CD4-positive, CD25-positive, alpha-beta regulatory T cell (primary cell): ENCODE measurements at regions not wholly inside any gene's neighbourhood (a gene's known extent, or its start where the extent isn't known, plus 50 kb on each side); places are given as distances from the start of the nearest gene placed in this dataset.

Experiments used
- ATAC-seq, 2 donors: fragments of 150-1000 bp; cut with Tn5 transposase; one replicate each; pipeline ENCODE4 v1.10.0; 2021; ENCODE audit warnings: low read depth in 2 of 2, moderate number of reproducible peaks in 2 of 2, moderate library complexity in 1 of 2
- DNase-seq, 3 donors: peaks; one replicate each; pipeline versions ENCODE4 v3.0.0 to v3.0.0-alpha.2; 2012 to 2022; ENCODE audit warnings: mixed read lengths in 1 of 3
- H3K27ac ChIP-seq: one replicate; pipeline ENCODE4 v1.7.0; 2013; ENCODE audit warnings: mild to moderate bottlenecking, low read length; ENCODE audit not compliant: insufficient read depth, poor library complexity, severe bottlenecking
- H3K27me3 ChIP-seq: one replicate; pipeline ENCODE4 v1.7.0; 2013; ENCODE audit warnings: low read length; ENCODE audit not compliant: control insufficient read depth, insufficient read depth
- H3K36me3 ChIP-seq: one replicate; pipeline ENCODE4 v1.7.0; 2013; ENCODE audit warnings: mild to moderate bottlenecking, low read length, moderate library complexity; ENCODE audit not compliant: control insufficient read depth, insufficient read depth
- H3K4me1 ChIP-seq: 2 replicates; pipeline ENCODE4 v1.7.0; 2013; ENCODE audit warnings: mild to moderate bottlenecking, low read length; ENCODE audit not compliant: insufficient read depth, control insufficient read depth, poor library complexity, severe bottlenecking
- H3K4me3 ChIP-seq: one replicate; pipeline ENCODE4 v1.7.0; 2013; ENCODE audit warnings: low read depth, mild to moderate bottlenecking, low read length, moderate library complexity
- H3K9me3 ChIP-seq, 2 experiments: 1 replicate in 1 of 2; 2 replicates in 1 of 2; pipeline ENCODE4 v1.7.0; 2013; ENCODE audit warnings: low read length in 2 of 2, mild to moderate bottlenecking in 1 of 2, moderate library complexity in 1 of 2; ENCODE audit not compliant: control insufficient read depth in 2 of 2
- H3K27ac Mint-ChIP-seq, 3 donors: one replicate each; pipeline ENCODE4 v1.8.0; 2020 to 2022; ENCODE audit warnings: mild to moderate bottlenecking in 3 of 3, mixed read lengths in 3 of 3, moderate library complexity in 2 of 3
- H3K27me3 Mint-ChIP-seq: one replicate; pipeline ENCODE4 v1.8.0; 2022; ENCODE audit warnings: mild to moderate bottlenecking, mixed read lengths
- H3K36me3 Mint-ChIP-seq: one replicate; pipeline ENCODE4 v1.8.0; 2020; ENCODE audit warnings: mixed read lengths
- H3K4me1 Mint-ChIP-seq, 4 donors: one replicate each; pipeline ENCODE4 v1.8.0; 2020 to 2022; ENCODE audit warnings: mixed read lengths in 4 of 4, mild to moderate bottlenecking in 1 of 4
- H3K4me3 Mint-ChIP-seq, 4 donors: one replicate each; pipeline ENCODE4 v1.8.0; 2020 to 2022; ENCODE audit warnings: mild to moderate bottlenecking in 4 of 4, mixed read lengths in 4 of 4, moderate library complexity in 3 of 4
- H3K9me3 Mint-ChIP-seq, 7 donors: one replicate each; pipeline ENCODE4 v1.8.0; 2020 to 2022; ENCODE audit warnings: mixed read lengths in 7 of 7, mild to moderate bottlenecking in 3 of 7, moderate library complexity in 2 of 7

GRCh38 chr15:69515508-69515907 lies 62.9 kb downstream of the RPLP1 start:
- DNase-seq, result no peak
- peaks cover 17% of the 10 kb centered on the region for H3K27me3 Mint-ChIP-seq

GRCh38 chr15:69515926-69516325 lies 63.3 kb downstream of the RPLP1 start:
- H3K36me3 ChIP-seq, result no peaks in the 10 kb centered on the region
- H3K36me3 Mint-ChIP-seq, result no peaks in the 10 kb centered on the region
- no peaks in the 10 kb centered on the region for H3K9me3 ChIP-seq
- ATAC-seq (no peak), DNase-seq (no peak)
- peaks cover 0 to 2% (median 0%) of the 10 kb centered on the region in 7 donors for H3K9me3 Mint-ChIP-seq
- no peak overlapping the region for H3K27ac Mint-ChIP-seq
- no peak overlapping the region for H3K4me3 Mint-ChIP-seq
- no peak overlapping the region for H3K4me3 ChIP-seq
- H3K4me1 Mint-ChIP-seq, result no peaks in the 10 kb centered on the region
- H3K4me1 ChIP-seq, result no peaks in the 10 kb centered on the region
- H3K27me3 Mint-ChIP-seq, result peaks cover 18% of the 10 kb centered on the region
- H3K27ac ChIP-seq, result no peak overlapping the region
- peaks cover 9% of the 10 kb centered on the region for H3K27me3 ChIP-seq

More at GRCh38 chr15:69515508-69515907, 62.9 kb downstream of the RPLP1 start:
- Histone ChIP-seq H3K4me3 (no peak overlapping the region), H3K9me3 (no peaks in the 10 kb centered on the region), H3K4me1 (no peaks in the 10 kb centered on the region), H3K27me3 (peaks cover 9% of the 10 kb centered on the region), H3K27ac (no peak overlapping the region), H3K36me3 (no peaks in the 10 kb centered on the region)
- Mint-ChIP-seq H3K9me3 (peaks cover 0 to 2% (median 0%) of the 10 kb centered on the region in 7 donors), H3K4me3 (no peak overlapping the region), H3K27ac (no peak overlapping the region), H3K4me1 (no peaks in the 10 kb centered on the region), H3K36me3 (no peaks in the 10 kb centered on the region)
- no peak for ATAC-seq

- no peak overlapping the region for H3K4me3 Mint-ChIP-seq
- H3K9me3 ChIP-seq, result no peaks in the 10 kb centered on the region
- H3K9me3 Mint-ChIP-seq, result peaks cover 0 to 2% (median 0%) of the 10 kb centered on the region in 7 donors
- H3K36me3 ChIP-seq, result no peaks in the 10 kb centered on the region
- H3K27me3 Mint-ChIP-seq, result peaks cover 15% of the 10 kb centered on the region
- no peaks in the 10 kb centered on the region for H3K36me3 Mint-ChIP-seq
- no peaks in the 10 kb centered on the region for H3K4me1 ChIP-seq
- DNase-seq (no peak), ATAC-seq (no peak)
- H3K27ac Mint-ChIP-seq, result no peak overlapping the region
- no peak overlapping the region for H3K27ac ChIP-seq
- H3K27me3 ChIP-seq, result peaks cover 7% of the 10 kb centered on the region
- H3K4me1 Mint-ChIP-seq, result no peaks in the 10 kb centered on the region
- H3K4me3 ChIP-seq, result no peak overlapping the region
Observed at GRCh38 chr15:69517052-69517451, 64.4 kb downstream of the RPLP1 start.

GRCh38 chr15:69518806-69519205 lies 66.2 kb downstream of the RPLP1 start:
- Mint-ChIP-seq H3K36me3 (no peaks in the 10 kb centered on the region), H3K27me3 (peaks cover 15% of the 10 kb centered on the region), H3K9me3 (peaks cover 0 to 2% (median 0%) of the 10 kb centered on the region in 7 donors), H3K4me3 (no peak overlapping the region), H3K27ac (no peak overlapping the region), H3K4me1 (no peaks in the 10 kb centered on the region)
- no peak overlapping the region for H3K27ac ChIP-seq
- H3K4me3 ChIP-seq, result no peak overlapping the region
- H3K36me3 ChIP-seq, result no peaks in the 10 kb centered on the region
- DNase-seq, result no peak
- peaks cover 7% of the 10 kb centered on the region for H3K27me3 ChIP-seq
- no peak for ATAC-seq
- H3K4me1 ChIP-seq, result no peaks in the 10 kb centered on the region
- no peaks in the 10 kb centered on the region for H3K9me3 ChIP-seq

GRCh38 chr15:69520067-69520466 lies 67.4 kb downstream of the RPLP1 start:
- H3K27me3 ChIP-seq, result peaks cover 3% of the 10 kb centered on the region
- DNase-seq, result no peak
- no peaks in the 10 kb centered on the region for H3K36me3 ChIP-seq
- H3K27me3 Mint-ChIP-seq, result peaks cover 16% of the 10 kb centered on the region
- no peak overlapping the region for H3K4me3 Mint-ChIP-seq
- H3K36me3 Mint-ChIP-seq, result no peaks in the 10 kb centered on the region
- no peak overlapping the region for H3K27ac Mint-ChIP-seq
- H3K4me3 ChIP-seq, result no peak overlapping the region
- no peak overlapping the region for H3K27ac ChIP-seq
- no peaks in the 10 kb centered on the region for H3K4me1 ChIP-seq
- H3K4me1 Mint-ChIP-seq, result no peaks in the 10 kb centered on the region
- peaks cover 0 to 2% (median 0%) of the 10 kb centered on the region in 7 donors for H3K9me3 Mint-ChIP-seq
- no peaks in the 10 kb centered on the region for H3K9me3 ChIP-seq
- ATAC-seq, result no peak

- Histone ChIP-seq H3K4me3 (no peak overlapping the region), H3K27me3 (peaks cover 2% of the 10 kb centered on the region), H3K9me3 (no peaks in the 10 kb centered on the region), H3K36me3 (no peaks in the 10 kb centered on the region), H3K27ac (no peak overlapping the region), H3K4me1 (no peaks in the 10 kb centered on the region)
- ATAC-seq (no peak), DNase-seq (no peak)
- Mint-ChIP-seq H3K9me3 (no peaks in the 10 kb centered on the region), H3K27me3 (peaks cover 21% of the 10 kb centered on the region), H3K36me3 (no peaks in the 10 kb centered on the region), H3K4me1 (no peaks in the 10 kb centered on the region), H3K4me3 (no peak overlapping the region), H3K27ac (no peak overlapping the region)
Observed at GRCh38 chr15:69522361-69522760, 69.7 kb downstream of the RPLP1 start.

- no peaks in the 10 kb centered on the region for H3K9me3 Mint-ChIP-seq
- Histone ChIP-seq H3K4me3 (no peak overlapping the region), H3K36me3 (no peaks in the 10 kb centered on the region), H3K27me3 (peaks cover 2% of the 10 kb centered on the region), H3K27ac (no peak overlapping the region), H3K4me1 (no peaks in the 10 kb centered on the region), H3K9me3 (no peaks in the 10 kb centered on the region)
- no peaks in the 10 kb centered on the region for H3K4me1 Mint-ChIP-seq
- no peak overlapping the region for H3K27ac Mint-ChIP-seq
- peak; percentile 5 to 49 (median 22) for DNase-seq
- no peak overlapping the region for H3K4me3 Mint-ChIP-seq
- no peaks in the 10 kb centered on the region for H3K36me3 Mint-ChIP-seq
- H3K27me3 Mint-ChIP-seq, result peaks cover 21% of the 10 kb centered on the region
- no peak for ATAC-seq
Observed at GRCh38 chr15:69523010-69524001, 70.7 kb downstream of the RPLP1 start.

- H3K27ac ChIP-seq, result no peak overlapping the region
- Mint-ChIP-seq H3K9me3 (no peaks in the 10 kb centered on the region), H3K27ac (no peak overlapping the region), H3K4me1 (no peaks in the 10 kb centered on the region), H3K27me3 (peaks cover 21% of the 10 kb centered on the region), H3K36me3 (no peaks in the 10 kb centered on the region), H3K4me3 (no peak overlapping the region)
- H3K27me3 ChIP-seq, result peaks cover 2% of the 10 kb centered on the region
- no peak overlapping the region for H3K4me3 ChIP-seq
- H3K9me3 ChIP-seq, result no peaks in the 10 kb centered on the region
- ATAC-seq (no peak), DNase-seq (no peak)
- no peaks in the 10 kb centered on the region for H3K36me3 ChIP-seq
- no peaks in the 10 kb centered on the region for H3K4me1 ChIP-seq
Observed at GRCh38 chr15:69524296-69524695, 71.7 kb downstream of the RPLP1 start.
